Central memory CD4-positive, alpha-beta T cell (primary cell): ENCODE measurements at regions not wholly inside any gene's neighbourhood (a gene's known extent, or its start where the extent isn't known, plus 50 kb on each side); places are given as distances from the start of the nearest gene placed in this dataset.

Experiments used
- DNase-seq: peaks from one replicate; pipeline ENCODE4 v3.0.0; 2022

DNA sequence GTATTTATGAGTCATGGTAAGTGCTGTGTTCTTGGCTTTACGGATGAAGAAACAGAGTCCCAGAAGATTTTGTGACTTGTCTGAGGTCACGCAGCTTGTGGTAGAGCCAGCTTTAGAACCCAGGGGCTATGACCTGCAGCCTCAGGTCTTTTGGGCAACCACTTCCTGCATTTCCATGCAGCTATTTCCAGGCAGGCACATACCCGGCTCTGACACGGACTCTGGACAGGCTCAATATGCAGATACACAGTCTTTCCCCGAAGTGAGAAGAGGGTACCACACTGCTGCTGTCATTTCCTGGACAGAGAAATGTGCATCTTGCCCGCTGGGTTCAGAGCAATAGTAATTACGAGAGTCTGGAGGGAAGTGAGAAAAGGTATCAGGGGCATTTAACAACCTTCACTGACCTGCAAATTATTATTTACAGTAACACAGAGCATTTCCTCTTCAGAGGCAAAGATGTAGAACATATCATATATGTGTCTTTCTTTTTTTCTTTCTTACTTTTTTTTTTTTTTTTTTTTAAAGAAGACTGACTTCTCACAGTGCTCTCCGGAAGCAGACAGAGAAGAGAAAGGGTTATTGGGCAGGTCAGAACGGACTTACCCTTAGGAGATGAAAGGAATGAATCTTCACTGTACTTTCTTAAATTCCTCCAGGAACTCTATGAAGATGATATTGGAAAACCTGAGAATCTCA is 185.1 kb downstream of the CLIC5 start:
- no peak for DNase-seq

DNA sequence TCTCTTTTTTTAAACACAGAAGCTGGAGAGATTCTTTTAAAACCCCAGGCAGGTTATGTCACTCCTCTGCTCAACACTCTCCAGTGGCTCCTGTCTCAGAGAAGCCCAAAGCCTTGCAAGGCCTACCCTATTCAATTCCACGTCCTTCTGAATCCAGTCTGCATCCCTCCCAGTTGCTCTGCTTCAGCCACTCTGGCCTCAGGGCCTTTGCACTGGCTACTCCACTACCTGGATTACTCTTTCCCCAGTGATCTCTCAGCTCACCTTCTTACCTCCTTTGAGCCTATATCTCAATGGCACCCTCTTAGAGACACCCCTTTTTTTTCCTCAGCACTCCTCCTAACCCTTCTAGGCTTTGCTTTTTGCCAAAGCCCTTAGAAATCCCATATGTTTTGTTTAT is 185.8 kb downstream of the CLIC5 start:
- DNase-seq: no peak

DNA sequence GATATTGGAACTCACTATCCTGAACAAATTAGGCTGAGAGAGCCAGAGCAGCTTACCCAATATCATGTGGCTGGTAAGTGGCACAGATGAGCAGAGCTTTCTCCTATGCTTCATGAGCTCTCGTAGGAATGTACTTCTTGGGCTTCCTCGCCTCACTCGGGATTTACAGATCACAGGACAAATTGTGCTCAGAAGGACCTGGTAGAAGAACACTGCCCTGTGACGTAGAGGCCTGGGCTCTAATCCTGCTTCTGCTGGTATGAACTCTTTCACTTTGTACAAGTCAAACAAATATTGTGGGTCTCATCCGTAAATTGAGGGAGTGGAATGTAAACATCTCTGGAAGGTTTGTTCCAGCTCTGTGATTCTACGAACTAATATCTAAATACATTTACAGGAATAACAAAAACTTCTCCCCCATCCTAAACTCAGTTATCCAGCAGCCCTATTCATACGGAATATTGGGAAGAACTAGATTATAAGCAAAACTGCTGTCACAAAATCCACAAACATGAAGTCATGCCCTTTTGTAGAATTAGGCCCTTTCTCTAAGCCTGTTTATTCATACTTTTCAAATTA is 187.6 kb downstream of the CLIC5 start:
- no peak for DNase-seq

DNA sequence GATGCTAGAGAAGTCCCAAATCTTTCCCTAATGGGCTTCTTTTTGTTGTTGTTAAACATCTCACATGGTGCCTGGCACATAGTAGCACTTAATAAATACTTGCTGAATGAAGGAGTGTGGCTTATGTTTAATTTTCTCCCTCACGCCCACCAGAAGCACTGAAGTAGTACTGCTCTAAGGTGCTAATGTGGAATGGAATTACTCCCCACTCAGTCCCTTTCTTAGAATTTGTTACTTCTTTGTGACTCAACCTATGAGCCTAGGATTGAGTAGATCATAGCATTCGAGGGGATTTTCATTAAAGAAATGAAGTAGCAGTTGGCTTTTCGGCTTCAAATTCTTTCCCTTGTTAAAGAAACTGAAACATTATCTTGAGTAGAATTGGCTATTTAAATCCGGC is 192.8 kb downstream of the CLIC5 start:
- no peak for DNase-seq

DNA sequence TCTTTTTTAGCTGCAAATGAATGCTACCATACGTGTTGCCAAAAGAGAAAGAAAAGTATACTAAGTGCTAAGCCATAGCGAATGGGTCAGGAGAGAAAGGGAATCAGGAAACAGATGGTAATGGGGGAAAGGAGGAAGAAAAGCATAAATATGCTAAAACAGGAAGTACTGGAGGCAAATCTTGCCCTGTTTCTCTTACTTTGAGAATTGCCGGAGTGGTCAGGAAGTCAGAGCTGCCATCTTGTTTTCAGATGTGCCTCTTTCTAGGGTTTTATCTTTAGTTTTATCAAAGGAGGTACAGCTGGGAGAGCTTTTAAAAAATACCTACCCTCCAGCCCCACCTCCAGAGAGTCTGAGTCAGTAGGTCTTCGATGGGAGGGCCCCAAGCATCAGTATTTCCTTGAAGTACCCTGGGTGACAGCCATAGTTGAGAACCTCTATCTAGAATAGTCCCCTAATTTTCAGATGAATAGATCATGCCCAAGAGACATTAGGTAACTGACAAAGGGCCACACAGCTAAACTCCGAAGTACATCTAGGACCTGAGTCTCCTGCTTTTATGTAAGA is 193.3 kb downstream of the CLIC5 start:
- DNase-seq: no peak

DNA sequence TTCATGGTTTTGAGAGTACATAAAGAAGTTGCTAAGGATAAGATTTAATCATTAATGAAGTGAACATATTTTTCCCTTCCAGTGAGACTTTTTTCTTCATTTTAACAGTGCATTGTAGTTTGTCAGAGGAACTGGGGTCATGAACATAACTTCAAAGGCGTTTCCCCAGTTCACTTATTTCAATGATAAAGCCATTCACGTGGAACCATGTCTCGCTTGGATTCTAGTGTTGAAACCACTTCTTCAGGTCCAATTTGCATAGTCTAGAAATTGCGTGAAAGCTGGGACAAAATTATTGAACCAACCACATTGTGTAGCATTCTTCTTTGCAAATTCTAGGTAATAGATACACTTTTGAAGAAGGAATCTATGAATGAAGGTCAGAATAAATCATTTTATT is 197.0 kb downstream of the CLIC5 start:
- no peak for DNase-seq

DNA sequence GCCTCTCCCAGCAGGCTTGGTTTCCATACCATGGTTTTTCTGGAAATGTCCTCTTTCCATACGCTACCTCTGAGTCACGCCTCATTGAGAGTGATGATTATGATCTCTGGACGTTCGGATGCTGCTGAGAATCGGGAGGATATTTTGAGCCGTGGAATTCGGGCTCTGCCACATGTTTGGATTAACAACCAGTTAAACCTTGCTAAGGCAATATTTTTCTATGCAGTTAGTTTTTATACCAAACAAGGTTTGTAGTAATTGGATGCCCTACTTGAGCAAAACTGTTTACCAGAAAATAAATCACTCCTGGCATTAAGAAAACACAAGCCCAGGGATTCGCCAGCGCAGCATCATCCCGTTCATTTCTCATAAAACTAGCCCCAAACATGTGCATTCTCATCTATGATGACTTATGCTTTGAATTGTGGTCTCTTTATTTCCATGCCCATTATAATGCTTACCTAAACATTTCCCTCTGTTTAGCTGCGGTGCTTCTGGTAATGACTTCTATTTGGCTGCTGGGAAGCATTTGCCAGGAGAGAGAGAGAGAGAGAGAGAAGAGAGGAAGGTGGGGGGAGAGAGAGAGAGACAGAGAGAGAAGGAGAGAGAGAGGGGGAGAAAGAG is 198.9 kb downstream of the CLIC5 start:
- no peak for DNase-seq

DNA sequence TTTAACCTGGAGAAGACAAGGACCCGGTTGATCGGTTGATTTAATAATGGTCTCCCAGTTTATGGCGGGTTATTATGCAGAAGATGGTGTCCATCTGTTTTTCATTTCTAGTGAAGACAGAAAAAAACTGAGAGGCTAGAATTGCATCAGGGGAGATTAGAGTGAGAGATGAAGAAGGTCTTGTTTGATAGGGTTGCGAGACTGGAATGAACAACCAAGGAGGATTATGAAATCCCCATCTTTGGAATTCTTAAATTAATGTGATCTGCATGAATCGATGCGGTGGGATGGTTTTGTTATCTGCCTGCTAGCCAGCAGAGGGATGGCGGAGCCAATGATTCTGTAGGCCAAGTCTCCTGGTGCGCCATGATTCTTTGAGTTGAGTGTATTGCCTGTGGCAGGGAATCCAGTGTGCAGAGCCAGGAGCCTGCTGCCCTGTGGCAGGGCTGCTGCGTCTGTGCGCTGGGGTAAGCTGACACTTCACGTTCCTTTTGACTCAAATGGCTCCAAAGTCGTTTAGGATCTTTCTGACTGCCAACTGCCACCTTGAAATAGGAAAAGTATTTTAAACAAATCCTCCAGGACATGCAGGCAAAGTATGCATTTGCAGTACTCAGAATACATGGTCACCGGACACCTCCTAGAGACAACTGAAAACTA is 200.1 kb downstream of the CLIC5 start:
- DNase-seq: no peak

DNA sequence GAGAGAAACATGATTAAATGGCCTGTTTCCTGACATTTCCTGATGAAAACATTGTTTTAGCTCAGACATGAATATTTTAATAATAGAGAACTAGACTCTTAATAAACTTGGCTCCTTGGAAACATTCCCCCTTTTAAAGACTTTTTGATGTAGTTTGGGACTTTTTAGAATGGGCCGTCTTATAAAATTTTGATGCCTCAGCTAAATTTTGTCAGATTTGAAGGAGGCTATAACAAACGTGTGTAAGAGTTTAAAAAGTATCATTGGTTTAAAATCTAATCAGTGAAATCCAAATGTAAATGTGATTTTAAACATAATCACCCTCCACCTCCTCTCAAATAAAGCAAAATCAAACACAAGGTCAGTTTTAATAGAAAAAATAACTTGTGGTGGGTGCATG is 200.9 kb downstream of the CLIC5 start:
- DNase-seq: no peak

DNA sequence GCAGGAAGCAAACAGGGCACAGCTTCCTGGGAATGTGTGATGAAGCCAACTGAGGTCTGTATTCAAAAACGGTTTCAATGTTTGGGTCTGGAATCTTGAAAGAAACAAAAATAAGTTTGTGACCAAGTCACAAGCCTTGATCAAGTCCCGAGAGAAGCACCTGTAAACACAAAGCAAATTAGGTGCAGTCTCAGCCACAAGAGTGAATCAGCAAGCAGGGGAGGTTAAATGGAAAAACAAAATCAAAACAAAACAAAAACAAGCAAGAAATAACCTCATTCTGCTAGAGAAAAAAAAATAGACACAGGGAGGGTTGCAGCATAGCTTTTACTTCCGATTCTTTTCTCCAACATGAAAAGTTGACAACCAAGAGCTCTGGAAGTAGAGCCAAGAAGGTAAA is 201.7 kb downstream of the CLIC5 start:
- DNase-seq: no peak

DNA sequence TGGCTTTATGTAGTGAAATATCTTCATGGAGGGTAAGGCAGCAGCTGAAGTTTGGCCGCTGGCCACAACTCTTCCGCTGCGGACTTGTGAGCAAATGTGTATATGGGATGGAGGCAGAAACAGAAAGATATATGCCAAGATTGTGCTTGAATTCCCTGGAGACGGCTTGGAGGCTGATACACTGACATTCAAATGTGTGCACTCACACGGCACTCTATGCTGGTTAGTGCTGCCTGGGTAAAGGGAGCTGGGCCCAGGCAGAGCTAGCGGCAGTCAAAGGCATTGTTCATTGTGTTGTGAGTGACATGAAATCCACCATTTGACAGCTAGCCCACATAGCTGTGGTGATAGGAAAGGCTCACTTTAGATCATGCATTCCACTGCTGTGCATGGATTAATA is 202.7 kb downstream of the CLIC5 start:
- DNase-seq: no peak

DNA sequence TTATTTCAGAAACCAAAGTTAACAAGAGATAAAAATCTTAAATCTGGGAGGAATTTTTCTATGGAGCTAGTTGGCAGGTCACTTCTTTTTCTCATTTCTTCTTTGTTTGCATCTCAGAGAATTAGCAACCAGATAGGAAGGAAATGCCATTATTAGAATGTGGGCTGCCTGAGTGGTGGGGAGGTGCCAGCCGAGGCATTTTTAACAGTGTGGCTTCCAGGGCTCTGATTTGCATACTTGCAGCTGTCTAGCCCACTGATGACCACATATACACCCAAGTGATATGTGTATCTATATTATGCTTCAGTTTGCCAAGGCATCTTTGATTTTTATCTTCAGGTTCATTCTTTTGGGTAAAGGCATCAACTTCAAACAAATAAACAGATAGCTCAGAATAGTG is 206.7 kb downstream of the CLIC5 start:
- no peak for DNase-seq

DNA sequence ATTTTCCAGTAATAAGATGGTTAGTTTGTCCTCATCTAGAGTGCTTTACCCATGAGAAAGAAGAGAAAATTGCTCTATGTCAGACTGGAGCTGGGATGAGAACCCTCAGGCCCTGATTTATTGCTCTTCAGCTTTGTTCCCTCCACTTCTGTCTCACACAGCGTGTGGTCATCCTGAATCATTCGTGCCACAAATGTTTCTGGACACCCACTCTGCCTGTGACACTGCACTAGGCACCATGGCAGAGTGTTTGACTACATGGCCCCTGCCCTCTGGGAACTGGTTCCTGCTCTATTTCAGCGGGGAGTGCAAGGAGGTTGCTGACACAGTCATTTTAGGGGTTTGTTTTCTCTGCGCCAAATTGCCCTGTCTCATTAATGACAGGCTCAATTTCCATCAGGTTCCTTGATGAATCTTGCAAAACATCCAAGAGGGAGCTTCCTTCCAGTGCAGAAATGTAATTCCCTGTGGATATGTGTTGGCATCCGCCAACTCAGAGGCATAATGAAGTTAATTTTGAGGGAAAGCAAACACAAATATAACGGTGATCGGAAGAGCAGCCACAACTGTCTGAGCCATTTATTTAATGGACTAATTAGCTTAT is 207.5 kb downstream of the CLIC5 start:
- DNase-seq: no peak

DNA sequence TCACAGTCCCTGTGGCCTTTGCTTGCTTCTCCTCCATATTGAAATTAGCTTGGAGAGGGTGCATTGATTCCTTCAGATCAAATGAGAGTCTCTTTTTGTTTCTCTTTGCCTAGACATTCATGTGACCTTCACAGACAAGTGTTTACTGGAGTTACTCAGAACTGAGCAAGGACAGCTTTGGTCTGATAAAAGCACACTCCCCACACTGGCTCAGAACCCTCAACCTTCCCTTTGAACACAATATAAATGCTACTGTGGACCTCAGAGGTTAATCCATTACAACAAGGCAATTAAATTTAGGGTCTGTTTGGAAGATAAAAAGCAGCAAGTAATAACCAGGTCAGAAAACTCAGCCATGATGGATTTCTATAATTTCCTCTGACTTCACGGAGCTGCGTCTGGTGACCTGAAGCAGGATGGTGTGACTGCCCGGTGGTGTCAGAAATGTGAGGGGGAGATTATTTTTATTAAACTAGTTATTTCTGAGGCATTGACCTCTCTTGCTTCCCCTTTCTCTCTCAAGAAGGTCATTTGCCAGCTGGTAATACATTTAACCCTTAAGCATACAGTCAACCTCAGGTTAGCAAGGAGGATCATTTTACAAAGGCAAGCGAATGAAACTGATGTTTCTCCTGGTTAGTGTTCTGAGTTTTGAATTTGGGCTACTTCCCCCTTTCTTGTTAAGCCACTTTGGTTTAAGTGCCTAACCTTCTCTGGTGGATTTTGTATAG is 208.2 kb downstream of the CLIC5 start:
- DNase-seq: no peak

DNA sequence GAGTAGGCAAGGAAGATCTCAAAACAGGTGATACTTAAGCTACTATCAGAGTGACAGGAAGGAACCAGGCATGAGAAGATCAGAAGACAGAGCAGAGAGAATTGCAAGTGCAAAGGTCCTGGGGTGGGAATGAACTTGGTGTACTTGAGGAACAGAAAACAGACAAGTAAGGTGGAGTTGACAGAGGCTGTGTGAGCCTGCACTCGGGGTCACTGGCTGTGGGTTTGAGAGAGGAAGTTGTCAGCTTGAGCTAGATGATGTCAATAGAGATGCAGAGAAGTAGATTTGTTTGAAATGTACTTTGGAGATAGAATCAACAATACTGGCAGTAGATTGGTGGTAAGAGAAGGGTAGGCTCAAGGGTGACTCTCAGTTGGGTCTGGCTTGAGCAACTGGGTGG is 209.5 kb downstream of the CLIC5 start:
- DNase-seq: no peak

DNA sequence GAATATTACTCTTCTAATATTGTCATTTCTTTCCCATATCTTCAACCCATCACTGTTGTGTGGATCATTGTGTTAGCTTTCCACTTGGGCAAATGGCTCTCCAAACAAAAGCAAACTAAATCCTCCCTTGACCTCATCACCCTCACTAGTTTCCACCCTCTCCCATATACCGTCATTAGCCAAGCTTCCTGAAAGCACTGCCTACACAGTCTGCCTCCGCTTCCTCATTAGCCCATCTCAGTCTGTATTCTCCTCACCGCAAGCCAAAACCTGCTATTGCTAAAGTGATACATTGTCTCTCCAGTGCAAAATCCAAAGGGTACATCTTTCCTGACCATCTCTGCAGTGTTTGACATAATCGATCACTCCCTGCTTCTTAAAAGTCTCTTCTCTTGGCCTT is 212.6 kb downstream of the CLIC5 start:
- no peak for DNase-seq

DNA sequence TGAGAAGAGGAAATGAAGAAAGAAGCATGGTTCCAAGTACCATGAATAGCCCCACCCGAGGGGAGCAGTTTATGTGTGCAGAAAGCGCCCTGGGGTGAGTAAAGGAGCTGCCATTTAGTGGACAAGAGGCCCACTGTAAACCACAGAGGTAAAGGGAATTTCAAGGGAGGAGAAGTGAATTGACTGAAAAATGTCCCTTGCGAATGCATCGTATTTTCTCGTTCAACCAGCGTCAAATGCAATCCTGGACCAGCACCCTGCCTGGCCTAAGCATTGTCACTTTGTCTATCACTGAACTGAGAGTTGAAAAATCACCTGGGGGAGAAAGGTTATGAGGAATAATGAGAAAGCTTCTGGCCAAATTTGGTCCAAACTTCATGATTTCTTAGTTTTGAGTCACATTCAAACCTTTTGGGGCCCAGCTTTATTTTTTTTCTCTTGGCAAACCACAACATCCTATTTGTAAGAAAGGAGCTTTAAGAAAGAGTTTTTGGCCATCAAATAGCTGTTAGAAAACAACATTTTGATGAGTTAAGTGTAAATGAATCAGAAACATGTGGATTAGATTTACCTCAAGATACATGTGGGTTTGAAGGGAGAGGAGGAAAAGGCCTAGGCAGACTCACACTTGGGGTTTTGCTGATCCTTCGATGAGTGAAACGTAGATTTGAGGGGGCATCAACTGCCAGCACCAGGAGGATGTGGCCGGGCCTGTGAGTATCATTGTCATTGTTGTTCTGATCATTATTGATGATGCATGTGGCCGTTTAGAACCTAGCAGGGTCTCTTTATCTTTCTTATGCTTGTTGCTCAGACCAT is 214.0 kb downstream of the CLIC5 start:
- no peak for DNase-seq

DNA sequence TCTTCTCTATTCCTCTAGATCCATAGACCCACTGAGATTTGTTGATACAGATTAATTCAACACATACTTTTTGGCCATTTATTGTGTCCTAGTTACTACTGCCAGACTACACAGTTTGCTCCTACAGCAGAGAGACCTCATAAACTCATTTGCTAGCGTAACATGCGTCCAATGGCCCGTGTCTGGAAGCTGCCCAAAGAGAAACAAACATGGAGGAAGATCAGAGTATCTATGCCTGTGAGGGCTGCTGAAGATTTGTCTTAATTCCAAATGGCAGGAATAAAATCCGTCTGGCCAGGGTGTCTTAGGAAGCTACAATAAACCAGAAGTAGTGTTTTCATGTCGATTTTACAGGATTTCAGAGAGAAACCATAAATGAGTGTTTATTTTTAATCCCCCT is 214.7 kb downstream of the CLIC5 start:
- DNase-seq: no peak

DNA sequence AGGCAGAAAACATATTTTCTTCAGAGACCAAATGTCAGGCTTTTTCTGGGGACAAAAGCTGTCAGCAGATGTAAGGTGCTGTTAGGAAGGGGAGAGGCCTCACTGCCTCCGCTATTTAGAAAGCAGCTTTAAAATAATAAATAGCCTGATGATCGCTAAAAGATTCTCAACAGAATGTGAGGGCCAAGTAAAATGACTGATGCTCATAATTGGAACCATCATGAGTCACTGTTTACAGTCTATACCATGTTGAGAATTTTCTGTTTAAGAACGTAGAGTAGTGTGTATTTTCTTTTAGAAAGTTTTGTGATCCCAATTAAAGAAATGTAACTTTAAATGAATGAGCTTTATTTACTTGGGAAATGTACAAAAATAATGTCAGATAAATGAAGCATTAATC is 220.0 kb downstream of the CLIC5 start:
- DNase-seq: no peak

DNA sequence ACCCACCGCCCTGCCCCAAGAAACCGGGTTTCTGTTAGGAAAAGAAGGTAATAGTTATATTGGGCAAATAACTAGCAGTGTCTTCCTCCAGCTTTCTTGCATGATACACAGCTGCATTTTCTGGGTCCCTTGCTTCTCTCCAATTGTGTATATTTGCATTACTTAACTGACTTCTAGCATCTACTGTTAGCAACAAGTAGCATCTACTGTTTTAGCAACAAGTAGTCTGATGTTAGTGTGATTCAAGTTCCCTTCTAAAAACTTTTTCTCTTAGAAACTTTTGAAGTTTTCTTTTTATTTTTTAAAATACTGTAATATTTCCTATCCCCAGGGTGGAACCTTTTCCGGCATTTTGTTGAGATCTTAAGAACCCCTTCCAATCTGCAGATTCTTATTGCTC is 221.2 kb downstream of the CLIC5 start:
- DNase-seq: no peak
